Spleen (tissue), 7 donors: ENCODE measurements at regions not wholly inside any gene's neighbourhood (a gene's known extent, or its start where the extent isn't known, plus 50 kb on each side); places are given as distances from the start of the nearest gene placed in this dataset.

Experiments
- POLR2AphosphoS5 ChIP-seq, 3 donors: sonication (generic); formaldehyde crosslinking; IDR thresholded peaks; one replicate each; pipeline ENCODE4 v1.5.1; 2017; ENCODE audit warnings: antibody characterized with exemption in 3 of 3
- TF ChIP-seq, protein P1 (sequence below), 11 experiments: fragments of 200-600 bp in 7 of 11; fragments of 450-650 bp in 4 of 11; sonication (generic) in 4 of 11; IDR thresholded peaks in 8 of 11; conservative IDR thresholded peaks in 3 of 11; 1 replicate in 7 of 11; 2 replicates in 4 of 11; pipeline versions ENCODE4 v1.4.0 to v1.8.0; 2016 to 2021; ENCODE audit warnings: antibody characterized with exemption in 11 of 11, inconsistent platforms in 4 of 11, mild to moderate bottlenecking in 1 of 11
- donor health status: DM: no; HTN: no; CAD: no; lungs with moderate emphysema.
- donor health status: DM: no; HTN: no; CAD: no.
- donor health status: DM: no; HTN: no; CAD: no.

- TF ChIP-seq POLR2AphosphoS5 (IDR thresholded peaks at IDR 0.05) = no peak
- TF ChIP-seq, protein P1, sequence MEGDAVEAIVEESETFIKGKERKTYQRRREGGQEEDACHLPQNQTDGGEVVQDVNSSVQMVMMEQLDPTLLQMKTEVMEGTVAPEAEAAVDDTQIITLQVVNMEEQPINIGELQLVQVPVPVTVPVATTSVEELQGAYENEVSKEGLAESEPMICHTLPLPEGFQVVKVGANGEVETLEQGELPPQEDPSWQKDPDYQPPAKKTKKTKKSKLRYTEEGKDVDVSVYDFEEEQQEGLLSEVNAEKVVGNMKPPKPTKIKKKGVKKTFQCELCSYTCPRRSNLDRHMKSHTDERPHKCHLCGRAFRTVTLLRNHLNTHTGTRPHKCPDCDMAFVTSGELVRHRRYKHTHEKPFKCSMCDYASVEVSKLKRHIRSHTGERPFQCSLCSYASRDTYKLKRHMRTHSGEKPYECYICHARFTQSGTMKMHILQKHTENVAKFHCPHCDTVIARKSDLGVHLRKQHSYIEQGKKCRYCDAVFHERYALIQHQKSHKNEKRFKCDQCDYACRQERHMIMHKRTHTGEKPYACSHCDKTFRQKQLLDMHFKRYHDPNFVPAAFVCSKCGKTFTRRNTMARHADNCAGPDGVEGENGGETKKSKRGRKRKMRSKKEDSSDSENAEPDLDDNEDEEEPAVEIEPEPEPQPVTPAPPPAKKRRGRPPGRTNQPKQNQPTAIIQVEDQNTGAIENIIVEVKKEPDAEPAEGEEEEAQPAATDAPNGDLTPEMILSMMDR (IDR thresholded peaks at IDR 0.05 in 8 of 11, conservative IDR thresholded peaks at IDR 0.05 in 3 of 11) = no peak
These were observed 141.8 kb upstream of the PWP1 start for GRCh38 chr12:107543841-107544240.
